Loucy (cell line): ENCODE measurements at regions not wholly inside any gene's neighbourhood (a gene's known extent, or its start where the extent isn't known, plus 50 kb on each side); places are given as distances from the start of the nearest gene placed in this dataset.

Experiments
- EZH2phosphoT487 ChIP-seq: fragments of 200-600 bp; IDR thresholded peaks from 2 replicates; pipeline ENCODE4 v1.6.1; 2018; ENCODE audit warnings: antibody characterized with exemption, mild to moderate bottlenecking, moderate library complexity, borderline replicate concordance
- TF ChIP-seq, protein P1 (sequence below): fragments of 200-600 bp; sonication (generic); conservative IDR thresholded peaks from 2 replicates; pipeline ENCODE4 v1.5.1; 2014; ENCODE audit warnings: mild to moderate bottlenecking, antibody characterized with exemption, low read length

DNA sequence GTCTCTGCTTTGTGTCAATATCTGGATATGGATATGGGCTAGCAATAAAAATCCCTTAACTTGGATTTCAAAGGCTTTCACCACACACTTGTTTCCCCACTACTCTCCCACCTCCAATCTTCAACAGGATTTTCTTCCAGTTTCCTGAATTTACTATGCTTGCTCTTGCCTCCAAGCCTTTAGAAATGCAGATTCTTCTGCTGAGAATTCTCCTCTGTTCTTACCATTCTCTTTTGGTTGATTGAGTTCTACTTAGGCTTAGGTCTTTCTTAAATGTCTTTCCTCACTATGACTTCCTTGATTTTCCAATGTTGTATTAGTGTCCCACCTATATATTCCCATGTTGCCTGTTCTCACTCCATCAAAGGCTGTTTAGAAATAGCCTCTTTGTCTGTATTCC is 1502.4 kb upstream of the TENM4 start:
- TF ChIP-seq, protein P1, sequence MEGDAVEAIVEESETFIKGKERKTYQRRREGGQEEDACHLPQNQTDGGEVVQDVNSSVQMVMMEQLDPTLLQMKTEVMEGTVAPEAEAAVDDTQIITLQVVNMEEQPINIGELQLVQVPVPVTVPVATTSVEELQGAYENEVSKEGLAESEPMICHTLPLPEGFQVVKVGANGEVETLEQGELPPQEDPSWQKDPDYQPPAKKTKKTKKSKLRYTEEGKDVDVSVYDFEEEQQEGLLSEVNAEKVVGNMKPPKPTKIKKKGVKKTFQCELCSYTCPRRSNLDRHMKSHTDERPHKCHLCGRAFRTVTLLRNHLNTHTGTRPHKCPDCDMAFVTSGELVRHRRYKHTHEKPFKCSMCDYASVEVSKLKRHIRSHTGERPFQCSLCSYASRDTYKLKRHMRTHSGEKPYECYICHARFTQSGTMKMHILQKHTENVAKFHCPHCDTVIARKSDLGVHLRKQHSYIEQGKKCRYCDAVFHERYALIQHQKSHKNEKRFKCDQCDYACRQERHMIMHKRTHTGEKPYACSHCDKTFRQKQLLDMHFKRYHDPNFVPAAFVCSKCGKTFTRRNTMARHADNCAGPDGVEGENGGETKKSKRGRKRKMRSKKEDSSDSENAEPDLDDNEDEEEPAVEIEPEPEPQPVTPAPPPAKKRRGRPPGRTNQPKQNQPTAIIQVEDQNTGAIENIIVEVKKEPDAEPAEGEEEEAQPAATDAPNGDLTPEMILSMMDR = no peak
- no peak for TF ChIP-seq EZH2phosphoT487
